ENCODE measurements at regions not wholly inside any gene's neighbourhood (a gene's known extent, or its start where the extent isn't known, plus 50 kb on each side); places are given as distances from the start of the nearest gene placed in this dataset.

GRCh38 chr15:92294759-92295158, 98.9 kb upstream of the ST8SIA2 start:
- 35% methylated on average over 5 of the region's 5 CpGs for WGBS
- Histone ChIP-seq H3K4me3 (no peak overlapping the region), H3K27me3 (peaks cover 0 to 14% (median 0%) of the 10 kb centered on the region in 4 donors), H3K27ac (replicated peaks in 1 of 4) (no peak overlapping the region), H3K9me3 (no peaks in the 10 kb centered on the region), H3K36me3 (no peaks in the 10 kb centered on the region), H3K4me1 (peaks cover 0 to 9% (median 0%) of the 10 kb centered on the region in 4 donors)
- no peak for TF ChIP-seq POLR2A (IDR thresholded peaks at IDR 0.05; ENCODE audit: low read depth)
- TF ChIP-seq EP300 (IDR thresholded peaks at IDR 0.05), result no peak
- no peak for TF ChIP-seq POLR2AphosphoS5 (IDR thresholded peaks at IDR 0.05)
- TF ChIP-seq, protein P1, sequence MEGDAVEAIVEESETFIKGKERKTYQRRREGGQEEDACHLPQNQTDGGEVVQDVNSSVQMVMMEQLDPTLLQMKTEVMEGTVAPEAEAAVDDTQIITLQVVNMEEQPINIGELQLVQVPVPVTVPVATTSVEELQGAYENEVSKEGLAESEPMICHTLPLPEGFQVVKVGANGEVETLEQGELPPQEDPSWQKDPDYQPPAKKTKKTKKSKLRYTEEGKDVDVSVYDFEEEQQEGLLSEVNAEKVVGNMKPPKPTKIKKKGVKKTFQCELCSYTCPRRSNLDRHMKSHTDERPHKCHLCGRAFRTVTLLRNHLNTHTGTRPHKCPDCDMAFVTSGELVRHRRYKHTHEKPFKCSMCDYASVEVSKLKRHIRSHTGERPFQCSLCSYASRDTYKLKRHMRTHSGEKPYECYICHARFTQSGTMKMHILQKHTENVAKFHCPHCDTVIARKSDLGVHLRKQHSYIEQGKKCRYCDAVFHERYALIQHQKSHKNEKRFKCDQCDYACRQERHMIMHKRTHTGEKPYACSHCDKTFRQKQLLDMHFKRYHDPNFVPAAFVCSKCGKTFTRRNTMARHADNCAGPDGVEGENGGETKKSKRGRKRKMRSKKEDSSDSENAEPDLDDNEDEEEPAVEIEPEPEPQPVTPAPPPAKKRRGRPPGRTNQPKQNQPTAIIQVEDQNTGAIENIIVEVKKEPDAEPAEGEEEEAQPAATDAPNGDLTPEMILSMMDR (IDR thresholded peaks at IDR 0.05), result no peak
- no peak for DNase-seq (ENCODE audit: extremely low spot score)
- intact Hi-C loops (cut with DNase I), result no loop called here

DNA sequence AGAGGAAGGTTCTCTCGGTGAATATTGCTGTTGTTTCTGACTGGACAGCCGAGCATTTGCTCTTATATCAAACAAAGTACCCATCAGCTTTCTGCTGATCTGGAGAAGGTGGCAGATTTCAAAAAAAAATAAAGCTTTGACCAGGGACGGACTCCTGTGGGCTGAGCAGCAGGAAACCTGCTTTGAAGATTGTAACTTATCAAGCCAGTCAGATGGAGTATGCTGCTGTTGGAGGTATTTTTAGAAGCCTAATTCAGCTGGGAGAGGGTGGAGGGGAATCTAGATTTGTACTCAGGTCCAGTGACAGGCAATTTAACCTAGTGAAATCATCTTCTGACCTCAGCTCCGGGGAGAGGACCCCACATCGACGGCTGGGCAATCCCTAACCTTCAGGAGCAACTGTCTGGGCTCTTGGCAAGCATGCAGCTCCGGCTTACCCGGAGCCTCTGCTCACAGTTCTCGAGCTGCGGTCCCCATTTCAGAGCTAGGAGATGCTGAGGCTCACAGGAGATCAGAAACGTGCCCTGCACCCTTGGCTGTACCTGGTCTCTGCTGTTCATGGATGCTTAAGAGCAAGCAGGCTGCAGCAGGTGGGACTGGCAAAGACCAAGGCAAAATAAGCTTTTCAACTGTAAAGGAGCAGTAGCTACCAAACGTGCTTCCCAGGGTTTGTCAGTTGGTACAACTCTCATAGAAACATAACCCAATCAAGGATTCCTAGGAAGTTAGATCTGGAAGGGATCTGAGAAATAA, 89.3 kb upstream of the ST8SIA2 start:
- no peak overlapping the region for H3K4me3 ChIP-seq
- TF ChIP-seq POLR2A (IDR thresholded peaks at IDR 0.05; ENCODE audit: low read depth) (no peak), POLR2AphosphoS5 (IDR thresholded peaks at IDR 0.05) (no peak), EP300 (IDR thresholded peaks at IDR 0.05) (no peak)
- TF ChIP-seq, protein P1 (IDR thresholded peaks at IDR 0.05), result no peak
- no peaks in the 10 kb centered on the region for H3K4me1 ChIP-seq
- WGBS, result 29% methylated on average over 8 of the region's 12 CpGs
- H3K27ac ChIP-seq (replicated peaks in 1 of 4), result no peak overlapping the region
- intact Hi-C loops (cut with DNase I), result no loop called here
- H3K36me3 ChIP-seq, result no peaks in the 10 kb centered on the region
- peaks cover 0 to 6% (median 2%) of the 10 kb centered on the region in 4 donors for H3K9me3 ChIP-seq
- H3K27me3 ChIP-seq, result peaks cover 0 to 46% (median 0%) of the 10 kb centered on the region in 4 donors
- no peak for DNase-seq (ENCODE audit: extremely low spot score)

DNA sequence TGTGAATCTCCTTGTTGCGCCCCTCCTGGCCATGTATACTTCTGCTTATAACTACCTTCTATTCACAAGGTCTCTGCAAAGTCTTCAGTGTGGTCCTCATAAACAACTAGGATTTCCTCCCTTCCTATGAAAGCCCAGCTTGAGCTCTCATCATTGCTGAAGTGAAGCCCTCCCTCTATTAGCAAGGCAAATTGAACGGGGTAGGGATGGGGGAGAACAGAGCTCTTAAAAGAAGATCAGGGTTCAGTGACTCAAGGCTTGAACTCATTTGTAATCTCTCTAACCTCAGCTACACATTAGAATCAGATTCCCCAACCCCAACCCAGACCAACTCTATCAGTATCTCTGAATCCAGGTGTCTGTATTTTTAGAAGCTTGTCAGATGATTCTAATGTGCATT, 88.3 kb upstream of the ST8SIA2 start:
- Histone ChIP-seq H3K9me3 (peaks cover 0 to 6% (median 2%) of the 10 kb centered on the region in 4 donors), H3K36me3 (no peaks in the 10 kb centered on the region), H3K27ac (replicated peaks in 1 of 4) (no peak overlapping the region), H3K4me1 (no peaks in the 10 kb centered on the region), H3K27me3 (peaks cover 0 to 46% (median 0%) of the 10 kb centered on the region in 4 donors), H3K4me3 (no peak overlapping the region)
- 71% methylated on average over 2 of the region's 2 CpGs for WGBS
- no peak for TF ChIP-seq POLR2AphosphoS5 (IDR thresholded peaks at IDR 0.05)
- no peak for TF ChIP-seq POLR2A (IDR thresholded peaks at IDR 0.05; ENCODE audit: low read depth)
- TF ChIP-seq, protein P1 (IDR thresholded peaks at IDR 0.05), result no peak
- TF ChIP-seq EP300 (IDR thresholded peaks at IDR 0.05), result no peak
- DNase-seq (ENCODE audit: extremely low spot score), result no peak
- intact Hi-C loops (cut with DNase I), result no loop called here

DNA sequence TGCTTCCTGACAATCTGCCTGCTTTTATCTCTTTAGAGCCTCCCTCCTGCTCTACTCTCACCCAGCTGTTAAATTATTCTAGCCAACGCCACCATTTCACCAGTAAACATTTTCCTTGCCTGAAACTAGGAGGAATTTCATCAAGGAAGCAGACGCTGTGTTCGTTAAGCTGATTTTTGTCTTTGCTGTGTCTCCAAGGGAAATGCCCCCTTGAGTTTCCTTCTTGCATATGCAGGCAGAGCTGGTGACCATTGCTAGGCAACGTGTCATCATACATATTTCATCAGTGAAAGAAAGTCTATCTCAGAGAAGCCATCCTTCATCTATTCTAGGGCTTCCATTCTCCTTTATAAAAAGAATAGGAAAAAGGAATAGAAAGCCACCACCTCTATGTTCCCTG, 87.0 kb upstream of the ST8SIA2 start:
- H3K4me3 ChIP-seq, result no peak overlapping the region
- H3K36me3 ChIP-seq, result no peaks in the 10 kb centered on the region
- H3K27ac ChIP-seq (replicated peaks in 1 of 4), result no peak overlapping the region
- intact Hi-C loops (cut with DNase I), result no loop called here
- 29% methylated on average over 4 of the region's 4 CpGs for WGBS
- H3K27me3 ChIP-seq, result peaks cover 0 to 41% (median 0%) of the 10 kb centered on the region in 4 donors
- DNase-seq (ENCODE audit: extremely low spot score), result no peak
- H3K9me3 ChIP-seq, result peaks cover 0 to 2% (median under 1%) of the 10 kb centered on the region in 4 donors
- no peaks in the 10 kb centered on the region for H3K4me1 ChIP-seq
- no peak for TF ChIP-seq EP300 (IDR thresholded peaks at IDR 0.05)
- TF ChIP-seq POLR2A (IDR thresholded peaks at IDR 0.05; ENCODE audit: low read depth), result no peak
- TF ChIP-seq, protein P1 (IDR thresholded peaks at IDR 0.05), result no peak
